Spleen (tissue), 11 donors: ENCODE measurements at regions not wholly inside any gene's neighbourhood (a gene's known extent, or its start where the extent isn't known, plus 50 kb on each side); places are given as distances from the start of the nearest gene placed in this dataset.

Source experiments
- DNase-seq: peaks from one replicate; pipeline ENCODE4 v3.0.0-alpha.2; 2020
- H3K27ac ChIP-seq, 8 donors: fragments of 200-600 bp; sonication (generic) in 7 of 8; 1 replicate in 4 of 8; 2 replicates in 4 of 8; pipeline versions ENCODE4 v1.5.0 to v1.8.0; 2016 to 2021; ENCODE audit warnings: inconsistent platforms in 4 of 8, mild to moderate bottlenecking in 4 of 8, moderate library complexity in 1 of 8
- H3K27me3 ChIP-seq, 7 donors: fragments of 200-600 bp; sonication (generic) in 6 of 7; replicated peaks in 1 of 7; 1 replicate in 4 of 7; 2 replicates in 3 of 7; pipeline versions ENCODE4 v1.5.0 to v1.8.0; 2016 to 2021; ENCODE audit warnings: inconsistent platforms in 3 of 7, mild to moderate bottlenecking in 1 of 7
- H3K36me3 ChIP-seq, 6 donors: fragments of 200-600 bp; sonication (generic) in 5 of 6; 1 replicate in 4 of 6; 2 replicates in 2 of 6; pipeline versions ENCODE4 v1.5.0 to v1.8.0; 2016 to 2021; ENCODE audit warnings: inconsistent platforms in 2 of 6
- H3K4me1 ChIP-seq, 6 donors: fragments of 200-600 bp; sonication (generic) in 5 of 6; 1 replicate in 3 of 6; 2 replicates in 3 of 6; pipeline versions ENCODE4 v1.5.0 to v1.8.0; 2016 to 2021; ENCODE audit warnings: inconsistent platforms in 3 of 6
- H3K4me3 ChIP-seq, 8 donors: fragments of 200-600 bp; sonication (generic) in 7 of 8; 1 replicate in 4 of 8; 2 replicates in 4 of 8; pipeline versions ENCODE4 v1.5.0 to v1.8.0; 2016 to 2021; ENCODE audit warnings: inconsistent platforms in 4 of 8, mild to moderate bottlenecking in 4 of 8, moderate library complexity in 2 of 8
- H3K9me3 ChIP-seq, 8 donors: fragments of 200-600 bp; sonication (generic) in 7 of 8; 1 replicate in 4 of 8; 2 replicates in 4 of 8; pipeline versions ENCODE4 v1.5.0 to v1.8.0; 2016 to 2021; ENCODE audit warnings: inconsistent platforms in 4 of 8
- CTCF ChIP-seq, 11 experiments: fragments of 200-600 bp in 7 of 11; fragments of 450-650 bp in 4 of 11; sonication (generic) in 4 of 11; IDR thresholded peaks in 8 of 11; conservative IDR thresholded peaks in 3 of 11; 1 replicate in 7 of 11; 2 replicates in 4 of 11; pipeline versions ENCODE4 v1.4.0 to v1.8.0; 2016 to 2021; ENCODE audit warnings: antibody characterized with exemption in 11 of 11, inconsistent platforms in 4 of 11, mild to moderate bottlenecking in 1 of 11
- POLR2A ChIP-seq, 3 donors: fragments of 450-650 bp; IDR thresholded peaks; one replicate each; pipeline ENCODE4 v1.5.1; 2017; ENCODE audit warnings: antibody characterized with exemption in 3 of 3, mild to moderate bottlenecking in 1 of 3
- POLR2AphosphoS5 ChIP-seq, 3 donors: sonication (generic); formaldehyde crosslinking; IDR thresholded peaks; one replicate each; pipeline ENCODE4 v1.5.1; 2017; ENCODE audit warnings: antibody characterized with exemption in 3 of 3
- WGBS, 5 donors: extraction: QIAGEN DNeasy Blood & Tissue Kit in 3 of 5; methylation state at CpG; one replicate each; pipeline versions ENCODE4 v1.1.5 to v1.1.7; 2013 to 2018; 5-methylcytosine and 5-hydroxymethylcytosine counted together
- intact Hi-C: fragments of 100-400 bp; cut with DNase I; formaldehyde crosslinking; loops from one replicate; pipeline ENCODE4 v1.15.0; 2023; ENCODE audit warnings: low total_unique reads
- donor health status: healthy with polysubstance abuse.
- donor health status: DM: no; HTN: no; CAD: no; lungs with moderate emphysema.
- donor health status: DM: no; HTN: no; CAD: no.
- donor health status: Bipolar disorder and iron deficiency.
- donor health status: healthy.
- donor health status: DM: no; HTN: no; CAD: no.
- donor health status: DM: yes; HTN: yes; CAD: no.

- no peaks in the 10 kb centered on the region for H3K36me3 ChIP-seq
- H3K9me3 ChIP-seq, result peaks cover 0 to 18% (median 13%) of the 10 kb centered on the region in 8 donors
- no peak for DNase-seq
- H3K27me3 ChIP-seq, result no peaks in the 10 kb centered on the region
- no peaks in the 10 kb centered on the region for H3K4me1 ChIP-seq
- intact Hi-C loops, result no loop called here
- no peak overlapping the region for H3K4me3 ChIP-seq
- TF ChIP-seq POLR2AphosphoS5 (IDR thresholded peaks at IDR 0.05), result no peak
- WGBS, 5 donors, result 74 to 91% (median 81%) methylated on average over 3 of the region's 3 CpGs
- H3K27ac ChIP-seq, result no peak overlapping the region
These were observed 434.1 kb downstream of the ZSWIM6 start for GRCh38 chr5:61766141-61766540.

- Histone ChIP-seq H3K4me3 (no peak overlapping the region), H3K27ac (no peak overlapping the region), H3K36me3 (no peaks in the 10 kb centered on the region), H3K4me1 (no peaks in the 10 kb centered on the region), H3K27me3 (peaks cover 0 to 8% (median 0%) of the 10 kb centered on the region in 7 donors), H3K9me3 (peaks cover 0 to 8% (median 2%) of the 10 kb centered on the region in 8 donors)
- WGBS, 5 donors, result 70 to 81% (median 72%) methylated on average over 7 of the region's 7 CpGs
- intact Hi-C loops, result no loop called here
- no peak for DNase-seq
- no peak for TF ChIP-seq POLR2AphosphoS5 (IDR thresholded peaks at IDR 0.05)
- no peak for TF ChIP-seq CTCF (IDR thresholded peaks at IDR 0.05 in 8 of 11, conservative IDR thresholded peaks at IDR 0.05 in 3 of 11)
- no peak for TF ChIP-seq POLR2A (IDR thresholded peaks at IDR 0.05)
These were observed 435.4 kb downstream of the ZSWIM6 start for GRCh38 chr5:61767231-61768080.

- no peaks in the 10 kb centered on the region for H3K36me3 ChIP-seq
- peaks cover 0 to 4% (median 0%) of the 10 kb centered on the region in 8 donors for H3K9me3 ChIP-seq
- H3K4me1 ChIP-seq, result no peaks in the 10 kb centered on the region
- no peak overlapping the region for H3K4me3 ChIP-seq
- peaks cover 0 to 8% (median 0%) of the 10 kb centered on the region in 7 donors for H3K27me3 ChIP-seq
- no peak overlapping the region for H3K27ac ChIP-seq
- 76 to 93% (median 83%) methylated on average over 4 to 5 of the region's 5 CpGs for WGBS, 5 donors
- intact Hi-C loops, result no loop called here
- TF ChIP-seq POLR2AphosphoS5 (IDR thresholded peaks at IDR 0.05) (no peak), CTCF (IDR thresholded peaks at IDR 0.05 in 8 of 11, conservative IDR thresholded peaks at IDR 0.05 in 3 of 11) (peak in 3 of 11 experiments; percentile 10 to 16 (median 14))
- DNase-seq, result no peak
These were observed 436.7 kb downstream of the ZSWIM6 start for GRCh38 chr5:61768692-61769281.

GRCh38 chr5:61771062-61771461, 439.0 kb downstream of the ZSWIM6 start:
- H3K4me1 ChIP-seq, result no peaks in the 10 kb centered on the region
- intact Hi-C loops, result no loop called here
- H3K27me3 ChIP-seq, result peaks cover 0 to 26% (median 0%) of the 10 kb centered on the region in 7 donors
- WGBS, 5 donors, result 70 to 86% (median 78%) methylated on average over 10 of the region's 10 CpGs
- H3K36me3 ChIP-seq, result no peaks in the 10 kb centered on the region
- H3K4me3 ChIP-seq, result no peak overlapping the region
- DNase-seq, result no peak
- no peak for TF ChIP-seq POLR2A (IDR thresholded peaks at IDR 0.05)
- no peak for TF ChIP-seq CTCF (IDR thresholded peaks at IDR 0.05 in 8 of 11, conservative IDR thresholded peaks at IDR 0.05 in 3 of 11)
- TF ChIP-seq POLR2AphosphoS5 (IDR thresholded peaks at IDR 0.05), result no peak
- no peak overlapping the region for H3K27ac ChIP-seq
- no peaks in the 10 kb centered on the region for H3K9me3 ChIP-seq
